Esophagus squamous epithelium (tissue), 4 donors: ENCODE measurements at regions not wholly inside any gene's neighbourhood (a gene's known extent, or its start where the extent isn't known, plus 50 kb on each side); places are given as distances from the start of the nearest gene placed in this dataset.

Source experiments
- CTCF ChIP-seq, 6 experiments: fragments of 450-650 bp in 4 of 6; fragments of 200-600 bp in 2 of 6; sonication (generic) in 2 of 6; IDR thresholded peaks; one replicate each; pipeline ENCODE4 v1.5.1; 2016 to 2019; ENCODE audit warnings: antibody characterized with exemption in 6 of 6, mild to moderate bottlenecking in 4 of 6, moderate library complexity in 4 of 6
- POLR2A ChIP-seq, 4 donors: fragments of 450-650 bp; IDR thresholded peaks; one replicate each; pipeline ENCODE4 v1.6.1; 2017; ENCODE audit warnings: antibody characterized with exemption in 4 of 4, mild to moderate bottlenecking in 4 of 4, moderate library complexity in 3 of 4

- TF ChIP-seq POLR2A (IDR thresholded peaks at IDR 0.05) (no peak), CTCF (IDR thresholded peaks at IDR 0.05) (no peak)
Measured at GRCh38 chr5:12019306-12019705, 115.1 kb upstream of the CTNND2 start.
